ENCODE measurements at regions not wholly inside any gene's neighbourhood (a gene's known extent, or its start where the extent isn't known, plus 50 kb on each side); places are given as distances from the start of the nearest gene placed in this dataset.

- Histone ChIP-seq H3K27ac (ENCODE audit: low read depth in 2 of 2, low read length in 1 of 2) (no peak overlapping the region), H2AFZ (ENCODE audit: low read depth) (no peak overlapping the region), H3K4me3 (ENCODE audit: low read depth in 2 of 2, low read length in 1 of 2) (no peak overlapping the region), H3K9me3 (no peaks in the 10 kb centered on the region), H3K27me3 (ENCODE audit: insufficient read depth) (no peaks in the 10 kb centered on the region), H3F3A (replicated peaks; ENCODE audit: insufficient read depth) (no peaks in the 10 kb centered on the region), H3K79me2 (ENCODE audit: insufficient read depth) (no peaks in the 10 kb centered on the region), H3K4me2 (no peak overlapping the region), H3K9me2 (no peaks in the 10 kb centered on the region), H3K4me1 (ENCODE audit: control insufficient read depth in 1 of 2, insufficient read depth in 2 of 2, low read depth in 1 of 2, low read length in 1 of 2) (no peaks in the 10 kb centered on the region), H3K36me3 (replicated peaks in 1 of 2; ENCODE audit: control insufficient read depth in 1 of 2, insufficient read depth in 2 of 2, low read length in 1 of 2) (no peaks in the 10 kb centered on the region), H4K20me1 (ENCODE audit: insufficient read depth) (no peaks in the 10 kb centered on the region), H3K9ac (no peak overlapping the region)
- POLR2A ChIA-PET: no interaction called here
- whole genome bisulfite sequencing (ENCODE audit: low lambda C conversion rate): 33% methylated on average over 4 of the region's 4 CpGs
- CTCF ChIA-PET: interaction anchor here (1.1 kb wide), 1 partner anchor 9 kb away, joined by 3 read pairs; no protein-coding TSS in a partner anchor
- TF ChIP-seq FOSL2 (IDR thresholded peaks at IDR 0.05; ENCODE audit: borderline replicate concordance, low read depth) (no peak), IRF3 (IDR thresholded peaks at IDR 0.05; ENCODE audit: low read depth, low read length) (no peak), RCOR1 (IDR thresholded peaks at IDR 0.05; ENCODE audit: low read length) (no peak), GABPA (IDR thresholded peaks at IDR 0.05; ENCODE audit: low read depth) (no peak), RAD21 (IDR thresholded peaks at IDR 0.05; ENCODE audit: low read length) (no peak)
- DNase-seq: no peak
Observed at GRCh38 chr6:120671519-120671918, 662.8 kb downstream of the TBC1D32 start.

- Histone ChIP-seq H3K9me2 (no peaks in the 10 kb centered on the region), H3K79me2 (ENCODE audit: insufficient read depth) (no peaks in the 10 kb centered on the region), H3K36me3 (replicated peaks in 1 of 2; ENCODE audit: control insufficient read depth in 1 of 2, insufficient read depth in 2 of 2, low read length in 1 of 2) (no peaks in the 10 kb centered on the region), H3K4me3 (ENCODE audit: low read depth in 2 of 2, low read length in 1 of 2) (no peak overlapping the region), H3K27me3 (ENCODE audit: insufficient read depth) (no peaks in the 10 kb centered on the region), H2AFZ (ENCODE audit: low read depth) (no peak overlapping the region), H3K4me1 (ENCODE audit: control insufficient read depth in 1 of 2, insufficient read depth in 2 of 2, low read depth in 1 of 2, low read length in 1 of 2) (no peaks in the 10 kb centered on the region), H4K20me1 (ENCODE audit: insufficient read depth) (no peaks in the 10 kb centered on the region), H3K4me2 (no peak overlapping the region), H3K27ac (ENCODE audit: low read depth in 2 of 2, low read length in 1 of 2) (no peak overlapping the region), H3F3A (replicated peaks; ENCODE audit: insufficient read depth) (no peaks in the 10 kb centered on the region), H3K9ac (no peak overlapping the region), H3K9me3 (no peaks in the 10 kb centered on the region)
- CTCF ChIA-PET: no interaction called here
- TF ChIP-seq TCF12 (IDR thresholded peaks at IDR 0.05) (no peak), RXRA (IDR thresholded peaks at IDR 0.05; ENCODE audit: borderline replicate concordance, low read depth) (no peak), GATA2 (CRISPR knock-in tag; IDR thresholded peaks at IDR 0.05) (no peak), MAX (IDR thresholded peaks at IDR 0.05; ENCODE audit: low read depth) (no peak), CTCF (IDR thresholded peaks at IDR 0.05) (no peak), MXI1 (IDR thresholded peaks at IDR 0.05; ENCODE audit: low read depth, low read length) (no peak), NFIC (IDR thresholded peaks at IDR 0.05; ENCODE audit: borderline replicate concordance) (no peak), MEF2A (IDR thresholded peaks at IDR 0.05; ENCODE audit: borderline replicate concordance, low read depth) (no peak), REST (IDR thresholded peaks at IDR 0.05; ENCODE audit: low read depth, low read length) (no peak), FOXM1 (IDR thresholded peaks at IDR 0.05; ENCODE audit: low read depth) (no peak), RFX5 (IDR thresholded peaks at IDR 0.05; ENCODE audit: low read length) (no peak), GABPA (IDR thresholded peaks at IDR 0.05; ENCODE audit: low read depth) (no peak), PBX3 (IDR thresholded peaks at IDR 0.05) (no peak), FOXJ3 (CRISPR knock-in tag; IDR thresholded peaks at IDR 0.05) (no peak), POLR2AphosphoS5 (IDR thresholded peaks at IDR 0.05; ENCODE audit: low read depth, low read length) (no peak), USF2 (IDR thresholded peaks at IDR 0.05; ENCODE audit: borderline replicate concordance, low read depth, low read length) (no peak), NRF1 (IDR thresholded peaks at IDR 0.05; ENCODE audit: low read depth, low read length) (no peak)
- DNase-seq: no peak
- POLR2A ChIA-PET: no interaction called here
- WGBS (ENCODE audit: low lambda C conversion rate): 30% methylated on average over 2 of the region's 2 CpGs
Observed at GRCh38 chr6:120652506-120652905, 681.8 kb downstream of the TBC1D32 start.
